ENCODE measurements at regions not wholly inside any gene's neighbourhood (a gene's known extent, or its start where the extent isn't known, plus 50 kb on each side); places are given as distances from the start of the nearest gene placed in this dataset.
"Not testable (repeated sequence)": the region's sequence is repeated elsewhere in the genome, so short reads cannot be mapped to it uniquely, and the experiment has no call there.

GRCh38 chr5:136750224-136750862 is 385.0 kb upstream of the TRPC7 start:
- Histone ChIP-seq H3K36me3 (ENCODE audit: control insufficient read depth, insufficient read depth, low read length) (no peaks in the 10 kb centered on the region), H3K4me3 (ENCODE audit: insufficient read depth, low read depth, low read length) (no peak overlapping the region), H3K27me3 (ENCODE audit: control insufficient read depth, insufficient read depth, low read length, poor library complexity, severe bottlenecking) (no peaks in the 10 kb centered on the region), H3K9me3 (ENCODE audit: control insufficient read depth, low read length) (no peaks in the 10 kb centered on the region), H3K27ac (ENCODE audit: insufficient read depth, low read depth, low read length, poor library complexity, severe bottlenecking) (no peak overlapping the region), H3K4me1 (ENCODE audit: control insufficient read depth, insufficient read depth, low read length) (no peaks in the 10 kb centered on the region)
- WGBS, 2 experiments = 80 to 84% methylated on average over 5 of the region's 5 CpGs

GRCh38 chr5:136749016-136749415 is 383.7 kb upstream of the TRPC7 start:
- no peaks in the 10 kb centered on the region for H3K27me3 ChIP-seq (ENCODE audit: control insufficient read depth, insufficient read depth, low read length, poor library complexity, severe bottlenecking)
- H3K9me3 ChIP-seq (ENCODE audit: control insufficient read depth, low read length) = no peaks in the 10 kb centered on the region
- no peaks in the 10 kb centered on the region for H3K4me1 ChIP-seq (ENCODE audit: control insufficient read depth, insufficient read depth, low read length)
- H3K27ac ChIP-seq (ENCODE audit: insufficient read depth, low read depth, low read length, poor library complexity, severe bottlenecking) = no peak overlapping the region
- WGBS, 2 experiments = 100% methylated on average over 1 of the region's 1 CpG; no CpG with 5 or more reads in 1 of the 2 experiments
- H3K4me3 ChIP-seq (ENCODE audit: insufficient read depth, low read depth, low read length) = no peak overlapping the region
- H3K36me3 ChIP-seq (ENCODE audit: control insufficient read depth, insufficient read depth, low read length) = no peaks in the 10 kb centered on the region

- H3K36me3 ChIP-seq (ENCODE audit: control insufficient read depth, insufficient read depth, low read length) = no peaks in the 10 kb centered on the region
- H3K9me3 ChIP-seq (ENCODE audit: control insufficient read depth, low read length) = no peaks in the 10 kb centered on the region
- no peaks in the 10 kb centered on the region for H3K4me1 ChIP-seq (ENCODE audit: control insufficient read depth, insufficient read depth, low read length)
- WGBS, 2 experiments = 80 to 100% methylated on average over 1 of the region's 1 CpG
- H3K27ac ChIP-seq (ENCODE audit: insufficient read depth, low read depth, low read length, poor library complexity, severe bottlenecking) = no peak overlapping the region
- no peak overlapping the region for H3K4me3 ChIP-seq (ENCODE audit: insufficient read depth, low read depth, low read length)
- no peaks in the 10 kb centered on the region for H3K27me3 ChIP-seq (ENCODE audit: control insufficient read depth, insufficient read depth, low read length, poor library complexity, severe bottlenecking)
These were observed 377.7 kb upstream of the TRPC7 start for GRCh38 chr5:136743052-136743451.

GRCh38 chr5:136740228-136740627 is 374.9 kb upstream of the TRPC7 start:
- Histone ChIP-seq H3K27me3 (ENCODE audit: control insufficient read depth, insufficient read depth, low read length, poor library complexity, severe bottlenecking) (no peaks in the 10 kb centered on the region), H3K36me3 (ENCODE audit: control insufficient read depth, insufficient read depth, low read length) (no peaks in the 10 kb centered on the region), H3K4me1 (ENCODE audit: control insufficient read depth, insufficient read depth, low read length) (no peaks in the 10 kb centered on the region), H3K9me3 (ENCODE audit: control insufficient read depth, low read length) (no peaks in the 10 kb centered on the region), H3K4me3 (ENCODE audit: insufficient read depth, low read depth, low read length) (no peak overlapping the region), H3K27ac (ENCODE audit: insufficient read depth, low read depth, low read length, poor library complexity, severe bottlenecking) (no peak overlapping the region)

- not testable (repeated sequence) for H3K27ac ChIP-seq (ENCODE audit: insufficient read depth, low read depth, low read length, poor library complexity, severe bottlenecking); H3K4me3 ChIP-seq (ENCODE audit: insufficient read depth, low read depth, low read length); H3K4me1 ChIP-seq (ENCODE audit: control insufficient read depth, insufficient read depth, low read length); H3K27me3 ChIP-seq (ENCODE audit: control insufficient read depth, insufficient read depth, low read length, poor library complexity, severe bottlenecking); H3K36me3 ChIP-seq (ENCODE audit: control insufficient read depth, insufficient read depth, low read length); H3K9me3 ChIP-seq (ENCODE audit: control insufficient read depth, low read length)
- WGBS, 2 experiments = 93% methylated on average over 4 of the region's 4 CpGs
These were observed 373.9 kb upstream of the TRPC7 start for GRCh38 chr5:136739271-136739670.

- H3K27ac ChIP-seq (ENCODE audit: insufficient read depth, low read depth, low read length, poor library complexity, severe bottlenecking) = no peak overlapping the region
These were observed 373.5 kb upstream of the TRPC7 start for GRCh38 chr5:136738829-136739228.

GRCh38 chr5:136736021-136736420 is 370.7 kb upstream of the TRPC7 start:
- H3K9me3 ChIP-seq (ENCODE audit: control insufficient read depth, low read length) = no peaks in the 10 kb centered on the region
- H3K4me1 ChIP-seq (ENCODE audit: control insufficient read depth, insufficient read depth, low read length) = no peaks in the 10 kb centered on the region
- H3K27ac ChIP-seq (ENCODE audit: insufficient read depth, low read depth, low read length, poor library complexity, severe bottlenecking) = no peak overlapping the region
- no peak overlapping the region for H3K4me3 ChIP-seq (ENCODE audit: insufficient read depth, low read depth, low read length)
- H3K27me3 ChIP-seq (ENCODE audit: control insufficient read depth, insufficient read depth, low read length, poor library complexity, severe bottlenecking) = no peaks in the 10 kb centered on the region
- no peaks in the 10 kb centered on the region for H3K36me3 ChIP-seq (ENCODE audit: control insufficient read depth, insufficient read depth, low read length)
- WGBS, 2 experiments = 74 to 86% methylated on average over 3 to 4 of the region's 6 CpGs

More at GRCh38 chr5:136738829-136739228, 373.5 kb upstream of the TRPC7 start:
- WGBS, 2 experiments = 80 to 94% methylated on average over 2 of the region's 2 CpGs
- Histone ChIP-seq H3K9me3 (ENCODE audit: control insufficient read depth, low read length) (no peaks in the 10 kb centered on the region), H3K36me3 (ENCODE audit: control insufficient read depth, insufficient read depth, low read length) (no peaks in the 10 kb centered on the region), H3K27me3 (ENCODE audit: control insufficient read depth, insufficient read depth, low read length, poor library complexity, severe bottlenecking) (no peaks in the 10 kb centered on the region), H3K4me3 (ENCODE audit: insufficient read depth, low read depth, low read length) (no peak overlapping the region), H3K4me1 (ENCODE audit: control insufficient read depth, insufficient read depth, low read length) (no peaks in the 10 kb centered on the region)

GRCh38 chr5:136735611-136736010 is 370.3 kb upstream of the TRPC7 start:
- not testable (repeated sequence) for H3K9me3 ChIP-seq (ENCODE audit: control insufficient read depth, low read length); H3K4me1 ChIP-seq (ENCODE audit: control insufficient read depth, insufficient read depth, low read length); H3K4me3 ChIP-seq (ENCODE audit: insufficient read depth, low read depth, low read length); H3K27ac ChIP-seq (ENCODE audit: insufficient read depth, low read depth, low read length, poor library complexity, severe bottlenecking); H3K36me3 ChIP-seq (ENCODE audit: control insufficient read depth, insufficient read depth, low read length); H3K27me3 ChIP-seq (ENCODE audit: control insufficient read depth, insufficient read depth, low read length, poor library complexity, severe bottlenecking)
- WGBS, 2 experiments = 83 to 88% methylated on average over 4 of the region's 4 CpGs

- no peaks in the 10 kb centered on the region for H3K27me3 ChIP-seq (ENCODE audit: control insufficient read depth, insufficient read depth, low read length, poor library complexity, severe bottlenecking)
- no peak overlapping the region for H3K4me3 ChIP-seq (ENCODE audit: insufficient read depth, low read depth, low read length)
- H3K9me3 ChIP-seq (ENCODE audit: control insufficient read depth, low read length) = no peaks in the 10 kb centered on the region
- no peaks in the 10 kb centered on the region for H3K36me3 ChIP-seq (ENCODE audit: control insufficient read depth, insufficient read depth, low read length)
- no peak overlapping the region for H3K27ac ChIP-seq (ENCODE audit: insufficient read depth, low read depth, low read length, poor library complexity, severe bottlenecking)
- no peaks in the 10 kb centered on the region for H3K4me1 ChIP-seq (ENCODE audit: control insufficient read depth, insufficient read depth, low read length)
- 96 to 100% methylated on average over 1 of the region's 1 CpG for WGBS, 2 experiments
These were observed 369.3 kb upstream of the TRPC7 start for GRCh38 chr5:136734628-136735027.

- H3K9me3 ChIP-seq (ENCODE audit: control insufficient read depth, low read length) = no peaks in the 10 kb centered on the region
- H3K27ac ChIP-seq (ENCODE audit: insufficient read depth, low read depth, low read length, poor library complexity, severe bottlenecking) = no peak overlapping the region
- 89 to 100% methylated on average over 1 of the region's 1 CpG for WGBS, 2 experiments
These were observed 367.4 kb upstream of the TRPC7 start for GRCh38 chr5:136732751-136733150.

More at GRCh38 chr5:136732751-136733150, 367.4 kb upstream of the TRPC7 start:
- H3K36me3 ChIP-seq (ENCODE audit: control insufficient read depth, insufficient read depth, low read length) = no peaks in the 10 kb centered on the region
- H3K4me3 ChIP-seq (ENCODE audit: insufficient read depth, low read depth, low read length) = no peak overlapping the region
- no peaks in the 10 kb centered on the region for H3K27me3 ChIP-seq (ENCODE audit: control insufficient read depth, insufficient read depth, low read length, poor library complexity, severe bottlenecking)
- H3K4me1 ChIP-seq (ENCODE audit: control insufficient read depth, insufficient read depth, low read length) = no peaks in the 10 kb centered on the region

Measured in ectodermal cell (in vitro differentiated cells).